SHP77 treated with DMSO at 0.1 percent for 48 hours (cell line): ENCODE measurements at regions not wholly inside any gene's neighbourhood (a gene's known extent, or its start where the extent isn't known, plus 50 kb on each side); places are given as distances from the start of the nearest gene placed in this dataset.

Source experiments
- DNase-seq: peaks from one replicate; lab custom pipeline; 2025; lab: John Stamatoyannopoulos, UW

- no peak for DNase-seq
These were observed 51.5 kb upstream of the ARID1B start for GRCh38 chr6:156725712-156726111.

- DNase-seq: no peak
These were observed 56.2 kb upstream of the ARID1B start for GRCh38 chr6:156720691-156721685.

- no peak for DNase-seq
These were observed 57.2 kb upstream of the ARID1B start for GRCh38 chr6:156719720-156720563.

GRCh38 chr6:156719395-156719719, 57.8 kb upstream of the ARID1B start:
- no peak for DNase-seq

GRCh38 chr6:156718647-156719394, 58.4 kb upstream of the ARID1B start:
- peak; percentile 28 for DNase-seq

GRCh38 chr6:156717542-156717941, 59.6 kb upstream of the ARID1B start:
- no peak for DNase-seq

GRCh38 chr6:156715839-156716238, 61.3 kb upstream of the ARID1B start:
- no peak for DNase-seq

- DNase-seq: no peak
These were observed 63.6 kb upstream of the ARID1B start for GRCh38 chr6:156713548-156713947.

- no peak for DNase-seq
These were observed 66.7 kb upstream of the ARID1B start for GRCh38 chr6:156710479-156710878.

GRCh38 chr6:156707818-156708217, 69.4 kb upstream of the ARID1B start:
- DNase-seq: no peak

GRCh38 chr6:156703719-156704118, 73.5 kb upstream of the ARID1B start:
- no peak for DNase-seq

GRCh38 chr6:156701966-156702365, 75.2 kb upstream of the ARID1B start:
- no peak for DNase-seq

- no peak for DNase-seq
These were observed 76.6 kb upstream of the ARID1B start for GRCh38 chr6:156700440-156701057.

GRCh38 chr6:156699935-156700334, 77.2 kb upstream of the ARID1B start:
- no peak for DNase-seq

GRCh38 chr6:156699017-156699421, 78.2 kb upstream of the ARID1B start:
- DNase-seq: no peak

- DNase-seq: no peak
These were observed 78.8 kb upstream of the ARID1B start for GRCh38 chr6:156698239-156699016.

- DNase-seq: no peak
These were observed 79.8 kb upstream of the ARID1B start for GRCh38 chr6:156697225-156697830.

- DNase-seq: no peak
These were observed 81.4 kb upstream of the ARID1B start for GRCh38 chr6:156695742-156696141.

GRCh38 chr6:156694679-156695078, 82.5 kb upstream of the ARID1B start:
- DNase-seq: no peak

- no peak for DNase-seq
These were observed 86.2 kb upstream of the ARID1B start for GRCh38 chr6:156691018-156691417.

- no peak for DNase-seq
These were observed 87.5 kb upstream of the ARID1B start for GRCh38 chr6:156689656-156690055.
